ENCODE measurements at regions not wholly inside any gene's neighbourhood (a gene's known extent, or its start where the extent isn't known, plus 50 kb on each side); places are given as distances from the start of the nearest gene placed in this dataset.

DNA sequence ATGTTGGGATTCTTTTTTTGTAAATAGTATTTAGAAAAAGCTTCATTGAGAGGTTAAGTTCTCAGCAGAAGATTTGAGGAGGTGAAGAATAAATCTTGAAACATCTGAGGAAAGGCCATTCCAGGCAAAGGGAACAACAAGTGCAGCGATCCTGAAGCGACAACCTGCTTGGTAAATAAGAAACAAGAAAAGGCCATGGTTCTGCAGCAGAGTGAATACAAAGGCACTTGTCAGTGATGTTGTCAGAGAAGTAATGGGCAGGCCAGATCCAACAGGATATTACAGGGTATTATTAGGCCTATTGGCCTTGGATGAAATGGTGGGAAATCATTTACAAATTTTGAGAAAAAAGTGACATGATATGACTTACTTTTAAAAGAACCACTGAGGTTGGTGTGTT lies 960.0 kb downstream of the PLA2G4A start:
- Histone ChIP-seq H3K4me3 (replicated peaks; ENCODE audit: low read depth, low read length) (no peak overlapping the region), H3K36me3 (ENCODE audit: control insufficient read depth, insufficient read depth, low read length) (no peaks in the 10 kb centered on the region), H3K27me3 (replicated peaks; ENCODE audit: control insufficient read depth, insufficient read depth, low read length) (no peaks in the 10 kb centered on the region)
- TF ChIP-seq, protein P1, sequence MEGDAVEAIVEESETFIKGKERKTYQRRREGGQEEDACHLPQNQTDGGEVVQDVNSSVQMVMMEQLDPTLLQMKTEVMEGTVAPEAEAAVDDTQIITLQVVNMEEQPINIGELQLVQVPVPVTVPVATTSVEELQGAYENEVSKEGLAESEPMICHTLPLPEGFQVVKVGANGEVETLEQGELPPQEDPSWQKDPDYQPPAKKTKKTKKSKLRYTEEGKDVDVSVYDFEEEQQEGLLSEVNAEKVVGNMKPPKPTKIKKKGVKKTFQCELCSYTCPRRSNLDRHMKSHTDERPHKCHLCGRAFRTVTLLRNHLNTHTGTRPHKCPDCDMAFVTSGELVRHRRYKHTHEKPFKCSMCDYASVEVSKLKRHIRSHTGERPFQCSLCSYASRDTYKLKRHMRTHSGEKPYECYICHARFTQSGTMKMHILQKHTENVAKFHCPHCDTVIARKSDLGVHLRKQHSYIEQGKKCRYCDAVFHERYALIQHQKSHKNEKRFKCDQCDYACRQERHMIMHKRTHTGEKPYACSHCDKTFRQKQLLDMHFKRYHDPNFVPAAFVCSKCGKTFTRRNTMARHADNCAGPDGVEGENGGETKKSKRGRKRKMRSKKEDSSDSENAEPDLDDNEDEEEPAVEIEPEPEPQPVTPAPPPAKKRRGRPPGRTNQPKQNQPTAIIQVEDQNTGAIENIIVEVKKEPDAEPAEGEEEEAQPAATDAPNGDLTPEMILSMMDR (IDR thresholded peaks at IDR 0.05; ENCODE audit: insufficient read depth, low read length, poor library complexity, severe bottlenecking) = no peak
- no peak for DNase-seq (ENCODE audit: extremely low read depth, insufficient read length)

DNA sequence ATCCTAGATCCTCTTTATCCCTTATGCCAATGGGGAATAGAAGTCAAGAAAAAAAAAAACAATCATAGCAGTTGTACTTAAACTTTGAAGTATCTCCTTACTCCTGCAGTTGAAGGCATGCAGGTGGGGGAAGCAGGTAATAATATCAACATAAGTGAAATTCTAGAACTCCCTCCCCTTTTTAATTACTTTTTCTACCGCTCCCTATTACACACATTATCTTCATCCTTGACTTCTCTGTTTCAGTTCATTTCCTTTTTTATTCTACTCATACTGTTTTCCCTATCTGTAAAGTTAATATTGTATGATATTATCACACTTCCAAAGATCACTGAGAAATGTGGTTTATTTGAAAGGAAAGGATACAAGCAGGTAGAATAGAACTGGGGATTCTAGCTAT lies 962.0 kb downstream of the PLA2G4A start:
- no peak for DNase-seq (ENCODE audit: extremely low read depth, insufficient read length)
- no peaks in the 10 kb centered on the region for H3K27me3 ChIP-seq (replicated peaks; ENCODE audit: control insufficient read depth, insufficient read depth, low read length)
- H3K36me3 ChIP-seq (ENCODE audit: control insufficient read depth, insufficient read depth, low read length) = no peaks in the 10 kb centered on the region
- no peak overlapping the region for H3K4me3 ChIP-seq (replicated peaks; ENCODE audit: low read depth, low read length)
- TF ChIP-seq, protein P1 (IDR thresholded peaks at IDR 0.05; ENCODE audit: insufficient read depth, low read length, poor library complexity, severe bottlenecking) = no peak

DNA sequence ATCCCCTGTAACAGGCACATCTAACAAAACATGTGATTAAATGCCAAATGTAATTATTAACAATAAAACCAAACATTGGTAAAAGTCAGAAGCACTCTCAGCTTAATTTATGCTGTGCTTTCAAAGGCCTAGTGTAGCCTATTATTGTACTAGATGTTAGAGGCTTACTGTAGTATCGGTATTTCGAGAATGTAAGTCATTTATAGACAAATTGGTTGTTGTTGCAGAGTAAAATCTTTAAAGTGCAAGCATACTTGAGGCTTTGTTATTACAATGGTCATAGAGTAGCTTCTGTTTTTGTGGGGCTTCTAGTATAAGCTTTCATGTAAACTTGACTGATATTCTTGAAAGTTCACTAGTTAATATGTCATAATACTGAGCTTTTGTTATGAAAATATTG lies 965.8 kb downstream of the PLA2G4A start:
- DNase-seq (ENCODE audit: extremely low read depth, insufficient read length) = no peak
- TF ChIP-seq, protein P1 (IDR thresholded peaks at IDR 0.05; ENCODE audit: insufficient read depth, low read length, poor library complexity, severe bottlenecking) = no peak

DNA sequence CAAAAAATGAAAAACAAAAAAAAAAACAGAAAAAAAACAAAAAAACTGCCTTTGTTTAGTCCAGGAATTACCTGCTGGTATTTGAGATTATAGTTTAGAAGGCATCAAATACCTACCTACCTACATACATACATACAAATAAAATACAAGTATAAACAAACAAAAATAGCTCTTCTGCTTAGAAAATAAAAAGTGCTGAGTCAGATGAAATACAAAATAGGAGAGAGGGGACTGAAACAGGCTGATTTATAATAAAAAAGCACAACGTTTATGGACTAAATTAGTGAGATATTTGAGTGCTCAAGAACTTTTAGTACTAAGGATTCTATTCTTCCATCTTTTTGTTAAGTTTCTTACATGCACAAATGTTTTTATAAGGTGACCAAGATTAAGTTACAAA lies 980.8 kb downstream of the PLA2G4A start:
- no peaks in the 10 kb centered on the region for H3K36me3 ChIP-seq (ENCODE audit: control insufficient read depth, insufficient read depth, low read length)
- no peak for DNase-seq (ENCODE audit: extremely low read depth, insufficient read length)
- H3K27me3 ChIP-seq (replicated peaks; ENCODE audit: control insufficient read depth, insufficient read depth, low read length) = no peaks in the 10 kb centered on the region
- no peak overlapping the region for H3K4me3 ChIP-seq (replicated peaks; ENCODE audit: low read depth, low read length)
- TF ChIP-seq, protein P1 (IDR thresholded peaks at IDR 0.05; ENCODE audit: insufficient read depth, low read length, poor library complexity, severe bottlenecking) = no peak

More for the DNA sequence above, 965.8 kb downstream of the PLA2G4A start:
- H3K27me3 ChIP-seq (replicated peaks; ENCODE audit: control insufficient read depth, insufficient read depth, low read length) = no peaks in the 10 kb centered on the region
- H3K4me3 ChIP-seq (replicated peaks; ENCODE audit: low read depth, low read length) = no peak overlapping the region
- H3K36me3 ChIP-seq (ENCODE audit: control insufficient read depth, insufficient read depth, low read length) = no peaks in the 10 kb centered on the region

- DNase-seq (ENCODE audit: extremely low read depth, insufficient read length) = no peak
- TF ChIP-seq, protein P1 (IDR thresholded peaks at IDR 0.05; ENCODE audit: insufficient read depth, low read length, poor library complexity, severe bottlenecking) = no peak
- no peaks in the 10 kb centered on the region for H3K27me3 ChIP-seq (replicated peaks; ENCODE audit: control insufficient read depth, insufficient read depth, low read length)
- H3K36me3 ChIP-seq (ENCODE audit: control insufficient read depth, insufficient read depth, low read length) = no peaks in the 10 kb centered on the region
- H3K4me3 ChIP-seq (replicated peaks; ENCODE audit: low read depth, low read length) = no peak overlapping the region
These were observed 987.9 kb downstream of the PLA2G4A start for GRCh38 chr1:187816646-187817045.

GRCh38 chr1:187817782-187818181 lies 989.0 kb downstream of the PLA2G4A start:
- Histone ChIP-seq H3K27me3 (replicated peaks; ENCODE audit: control insufficient read depth, insufficient read depth, low read length) (no peaks in the 10 kb centered on the region), H3K4me3 (replicated peaks; ENCODE audit: low read depth, low read length) (no peak overlapping the region), H3K36me3 (ENCODE audit: control insufficient read depth, insufficient read depth, low read length) (no peaks in the 10 kb centered on the region)
- TF ChIP-seq, protein P1 (IDR thresholded peaks at IDR 0.05; ENCODE audit: insufficient read depth, low read length, poor library complexity, severe bottlenecking) = peak; percentile 28
- no peak for DNase-seq (ENCODE audit: extremely low read depth, insufficient read length)

Measured in GM06990 (cell line).